A549 (cell line): ENCODE measurements at regions not wholly inside any gene's neighbourhood (a gene's known extent, or its start where the extent isn't known, plus 50 kb on each side); places are given as distances from the start of the nearest gene placed in this dataset.
A peak's percentile ranks its signal among the peaks of the same experiment; 100 is the strongest.

Source experiments
- ATAC-seq, 2 experiments: fragments of 200-7000 bp in 1 of 2; fragments of >200 bp in 1 of 2; cut with Nextera tagmentation in 1 of 2; cut with Tn5 transposase in 1 of 2; 3 replicates each; pipeline versions ENCODE4 v1.8.0 to v1.9.1; 2018 to 2020; ENCODE audit warnings: mild to moderate bottlenecking in 1 of 2, moderate library complexity in 1 of 2
- CTCF ChIA-PET: fragments of 300-600 bp; sonication (Branson Sonifier 250); formaldehyde crosslinking; extraction: SDS; loops from one replicate; lab custom pipeline; 2021; ENCODE audit warnings: antibody characterized with exemption, inconsistent platforms; lab: Yijun Ruan, JAX
- POLR2A ChIA-PET: fragments of 350-600 bp; formaldehyde crosslinking; extraction: SDS; loops from one replicate; lab custom pipeline; 2021; ENCODE audit warnings: antibody characterized with exemption, inconsistent platforms; lab: Yijun Ruan, JAX
- DNase-seq, 2 experiments: peaks; one replicate each; pipeline versions ENCODE4 v3.0.0 to v3.0.0-alpha.2; 2011 to 2016; ENCODE audit warnings: low read depth in 1 of 2, low spot score in 1 of 2
- FAIRE-seq: peaks from 2 replicates; lab custom pipeline; 2011; peaks lifted over from hg19 to GRCh38; lab: Jason Lieb, UNC
- H3K27ac ChIP-seq, 2 experiments: fragments of >200 bp; sonication (Bioruptor Twin); formaldehyde crosslinking; 3 replicates each; pipeline ENCODE4 v1.5.1; 2016 to 2017
- H3K4me1 ChIP-seq: fragments of >200 bp; sonication (Bioruptor Twin); formaldehyde crosslinking; 3 replicates; pipeline ENCODE4 v1.6.1; 2016
- H3K4me2 ChIP-seq: fragments of >200 bp; sonication (Bioruptor Twin); formaldehyde crosslinking; 3 replicates; pipeline ENCODE4 v1.6.1; 2016
- H3K4me3 ChIP-seq: fragments of >200 bp; sonication (Bioruptor Twin); formaldehyde crosslinking; 3 replicates; pipeline ENCODE4 v1.5.1; 2016
- H3K9me3 ChIP-seq: fragments of >200 bp; sonication (Bioruptor Twin); formaldehyde crosslinking; 3 replicates; pipeline ENCODE4 v1.6.1; 2016
- CBX8 ChIP-seq: fragments of 200-600 bp; sonication (generic); IDR thresholded peaks from 2 replicates; pipeline ENCODE4 v1.6.1; 2016
- CHD4 ChIP-seq: fragments of 200-600 bp; sonication (generic); IDR thresholded peaks from 2 replicates; pipeline ENCODE4 v1.6.1; 2016; ENCODE audit warnings: antibody characterized with exemption, mild to moderate bottlenecking, borderline replicate concordance
- ESRRA ChIP-seq: fragments of 150-350 bp; IDR thresholded peaks from 2 replicates; pipeline ENCODE4 v1.6.1; 2014; ENCODE audit warnings: mild to moderate bottlenecking, low read length, borderline replicate concordance
- FOSL2 ChIP-seq, 2 experiments: fragments of 450-650 bp in 1 of 2; fragments of >200 bp in 1 of 2; sonication (Bioruptor Twin) in 1 of 2; formaldehyde crosslinking; IDR thresholded peaks; 2 replicates each; pipeline versions ENCODE4 v1.5.0 to v1.6.1; 2016 to 2020; ENCODE audit warnings: mild to moderate bottlenecking in 1 of 2, moderate library complexity in 1 of 2
- FOXS1 ChIP-seq: fragments of 250-450 bp; sonication (Bioruptor Pico); IDR thresholded peaks from 2 replicates; pipeline ENCODE4 v1.5.0; 2020; ENCODE audit warnings: mild to moderate bottlenecking, moderate library complexity
- HEYL ChIP-seq: fragments of 250-450 bp; sonication (Bioruptor Pico); IDR thresholded peaks from 2 replicates; pipeline ENCODE4 v1.8.0; 2021; ENCODE audit warnings: mild to moderate bottlenecking, moderate library complexity
- JUN ChIP-seq, 2 experiments: fragments of >200 bp; sonication (Bioruptor Twin); formaldehyde crosslinking; IDR thresholded peaks; 2 replicates in 1 of 2; 3 replicates in 1 of 2; pipeline ENCODE4 v1.6.1; 2016 to 2017
- JUNB ChIP-seq: fragments of >200 bp; sonication (Bioruptor Twin); formaldehyde crosslinking; IDR thresholded peaks from 2 replicates; pipeline ENCODE4 v1.6.1; 2016
- KDM5A ChIP-seq: fragments of 200-600 bp; sonication (generic); IDR thresholded peaks from 2 replicates; pipeline ENCODE4 v1.6.1; 2016; ENCODE audit warnings: antibody characterized with exemption, mild to moderate bottlenecking
- MAFK ChIP-seq: fragments of 450-650 bp; IDR thresholded peaks from 2 replicates; pipeline ENCODE4 v1.6.1; 2014; ENCODE audit not compliant: partially characterized antibody
- MAZ ChIP-seq: fragments of 150-350 bp; IDR thresholded peaks from 2 replicates; pipeline ENCODE4 v1.6.1; 2014; ENCODE audit warnings: antibody characterized with exemption, low read depth, low read length, borderline replicate concordance
- NPAS2 ChIP-seq: fragments of 250-450 bp; sonication (Bioruptor Pico); IDR thresholded peaks from 2 replicates; pipeline ENCODE4 v1.8.0; 2022; ENCODE audit warnings: mild to moderate bottlenecking, moderate library complexity, borderline replicate concordance
- POLR2A ChIP-seq: IDR thresholded peaks from 2 replicates; pipeline ENCODE4 v1.6.1; 2012; ENCODE audit warnings: mild to moderate bottlenecking, low read length
- POLR2AphosphoS2 ChIP-seq: conservative IDR thresholded peaks from 2 replicates; pipeline ENCODE4 v1.6.1; 2012; ENCODE audit warnings: low read length, improper control_type of control experiment, inconsistent platforms
- RCOR1 ChIP-seq: fragments of 150-350 bp; IDR thresholded peaks from 2 replicates; pipeline ENCODE4 v1.6.1; 2014; ENCODE audit warnings: antibody characterized with exemption, low read length, low read depth
- RFX5 ChIP-seq: fragments of 450-650 bp; IDR thresholded peaks from 2 replicates; pipeline ENCODE4 v1.7.1; 2014; ENCODE audit warnings: antibody characterized with exemption, mild to moderate bottlenecking, moderate library complexity
- RNF2 ChIP-seq: fragments of 200-600 bp; sonication (generic); IDR thresholded peaks from 2 replicates; pipeline ENCODE4 v1.6.1; 2016; ENCODE audit warnings: low read depth, mild to moderate bottlenecking, antibody characterized with exemption, moderate library complexity, borderline replicate concordance
- SMC3 ChIP-seq: fragments of >200 bp; sonication (Bioruptor Twin); formaldehyde crosslinking; IDR thresholded peaks from 3 replicates; pipeline ENCODE4 v1.6.1; 2018; ENCODE audit warnings: inconsistent platforms
- SREBF2 ChIP-seq: fragments of 450-650 bp; IDR thresholded peaks from 2 replicates; pipeline ENCODE4 v1.6.1; 2014; ENCODE audit warnings: mild to moderate bottlenecking, moderate library complexity
- TFCP2L1 ChIP-seq: fragments of 250-450 bp; sonication (Bioruptor Pico); IDR thresholded peaks from 2 replicates; pipeline ENCODE4 v1.5.0; 2021; ENCODE audit warnings: mild to moderate bottlenecking
- TP53 ChIP-seq: fragments of 250-450 bp; sonication (Bioruptor Pico); IDR thresholded peaks from 2 replicates; pipeline ENCODE4 v1.5.0; 2021; ENCODE audit warnings: mild to moderate bottlenecking, moderate library complexity
- ZC3H11A ChIP-seq: fragments of 450-650 bp; IDR thresholded peaks from 2 replicates; pipeline ENCODE4 v1.6.1; 2014; ENCODE audit warnings: antibody characterized with exemption, mild to moderate bottlenecking
- ZNF302 ChIP-seq: fragments of 250-450 bp; sonication (Bioruptor Pico); IDR thresholded peaks from 2 replicates; pipeline ENCODE4 v1.9.0; 2021; ENCODE audit warnings: inconsistent platforms, mild to moderate bottlenecking, moderate library complexity
- WGBS: methylation state at CpG from one replicate; pipeline ENCODE4 v1.1.6; 2017; ENCODE audit errors: missing lambda C conversion rate; 5-methylcytosine and 5-hydroxymethylcytosine counted together
- TF ChIP-seq, protein P1 (sequence below): fragments of 250-450 bp; sonication (Bioruptor Pico); IDR thresholded peaks from 2 replicates; pipeline ENCODE4 v1.5.0; 2020; ENCODE audit warnings: low read depth, mild to moderate bottlenecking, moderate library complexity
- TF ChIP-seq, protein P2 (sequence below): fragments of 150-350 bp; IDR thresholded peaks from 2 replicates; pipeline ENCODE4 v1.6.1; 2014; ENCODE audit warnings: low read depth, mild to moderate bottlenecking, low read length
- TF ChIP-seq, protein P3 (sequence below): fragments of >200 bp; sonication (Bioruptor Twin); formaldehyde crosslinking; IDR thresholded peaks from 3 replicates; pipeline ENCODE4 v1.6.1; 2016
- TF ChIP-seq, protein P4 (sequence below): fragments of 200-600 bp; sonication (generic); IDR thresholded peaks from 2 replicates; pipeline ENCODE4 v1.6.1; 2016; ENCODE audit warnings: antibody characterized with exemption, mild to moderate bottlenecking, moderate library complexity
- TF ChIP-seq, protein P5 (sequence below): IDR thresholded peaks from 2 replicates; pipeline ENCODE4 v1.6.1; 2012

DNA sequence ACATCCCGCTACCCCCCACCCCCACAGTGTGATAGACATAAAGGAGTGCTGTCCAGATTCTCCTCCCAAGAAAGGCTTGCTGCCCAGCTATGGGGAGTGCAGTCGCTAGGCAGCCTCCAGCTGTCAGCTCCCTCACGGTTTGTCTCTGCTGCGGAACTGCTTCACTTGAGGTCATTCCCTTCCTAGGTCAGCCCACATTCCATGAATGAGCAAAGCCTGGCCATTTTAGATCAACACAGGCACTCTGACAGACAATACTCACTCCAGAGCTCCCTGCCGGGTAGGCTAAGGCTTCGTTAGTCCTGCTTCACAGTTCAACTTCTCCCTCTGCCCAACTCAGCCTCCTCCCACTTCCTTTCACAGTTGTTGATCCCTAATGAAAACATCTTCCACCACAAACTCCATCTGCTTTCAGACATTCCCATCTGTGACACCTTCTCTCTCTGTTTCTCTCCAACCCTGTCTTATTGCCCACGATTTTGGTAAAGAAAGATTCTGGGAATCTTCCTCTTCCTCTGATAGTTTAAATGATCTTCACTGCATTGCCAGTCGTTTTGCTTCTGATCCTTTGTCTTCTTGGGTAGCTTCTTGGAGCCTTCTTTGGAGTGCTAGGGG, 318.9 kb upstream of the F9 start:
- TF ChIP-seq, protein P1, sequence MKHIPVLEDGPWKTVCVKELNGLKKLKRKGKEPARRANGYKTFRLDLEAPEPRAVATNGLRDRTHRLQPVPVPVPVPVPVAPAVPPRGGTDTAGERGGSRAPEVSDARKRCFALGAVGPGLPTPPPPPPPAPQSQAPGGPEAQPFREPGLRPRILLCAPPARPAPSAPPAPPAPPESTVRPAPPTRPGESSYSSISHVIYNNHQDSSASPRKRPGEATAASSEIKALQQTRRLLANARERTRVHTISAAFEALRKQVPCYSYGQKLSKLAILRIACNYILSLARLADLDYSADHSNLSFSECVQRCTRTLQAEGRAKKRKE (CRISPR knock-in tag) = no peak
- TF ChIP-seq ZC3H11A = no peak
- DNase-seq (no peak), ATAC-seq (no peak), FAIRE-seq (peak; percentile 61)
- ChIA-PET POLR2A (no interaction called here), CTCF (no interaction called here)
- 9% methylated on average over 7 of the region's 8 CpGs for WGBS
- no peak overlapping the region for H3K4me2 ChIP-seq
- no peaks in the 10 kb centered on the region for H3K4me1 ChIP-seq
- H3K27ac ChIP-seq = no peak overlapping the region
- H3K9me3 ChIP-seq = no peaks in the 10 kb centered on the region
- H3K4me3 ChIP-seq = no peak overlapping the region

DNA sequence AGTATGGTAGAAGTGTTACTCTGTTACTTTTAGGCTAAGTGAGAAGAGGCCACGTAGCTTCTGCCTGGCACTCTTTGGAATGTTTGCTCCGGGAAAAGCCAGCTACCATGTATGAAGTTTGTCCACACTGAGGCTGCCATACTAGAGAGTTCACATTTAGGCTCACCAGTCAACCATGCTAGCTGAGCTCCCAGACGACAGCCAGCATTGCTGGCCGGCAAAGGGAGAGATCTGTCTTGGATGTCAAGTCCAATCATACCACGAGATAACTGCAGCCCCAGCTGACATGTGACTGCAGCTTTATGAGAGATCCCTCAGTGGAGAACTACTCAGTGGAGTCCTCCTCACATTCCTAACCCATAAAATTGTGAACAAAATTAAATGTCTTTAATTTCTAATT, 321.2 kb upstream of the F9 start:
- WGBS = 0% methylated on average over 5 of the region's 5 CpGs
- CTCF ChIA-PET = no interaction called here
- Histone ChIP-seq H3K9me3 (no peaks in the 10 kb centered on the region), H3K4me2 (no peak overlapping the region), H3K27ac (no peak overlapping the region), H3K4me3 (no peak overlapping the region), H3K4me1 (no peaks in the 10 kb centered on the region)
- DNase-seq (no peak), ATAC-seq (no peak), FAIRE-seq (no peak)
- TF ChIP-seq, protein P2, sequence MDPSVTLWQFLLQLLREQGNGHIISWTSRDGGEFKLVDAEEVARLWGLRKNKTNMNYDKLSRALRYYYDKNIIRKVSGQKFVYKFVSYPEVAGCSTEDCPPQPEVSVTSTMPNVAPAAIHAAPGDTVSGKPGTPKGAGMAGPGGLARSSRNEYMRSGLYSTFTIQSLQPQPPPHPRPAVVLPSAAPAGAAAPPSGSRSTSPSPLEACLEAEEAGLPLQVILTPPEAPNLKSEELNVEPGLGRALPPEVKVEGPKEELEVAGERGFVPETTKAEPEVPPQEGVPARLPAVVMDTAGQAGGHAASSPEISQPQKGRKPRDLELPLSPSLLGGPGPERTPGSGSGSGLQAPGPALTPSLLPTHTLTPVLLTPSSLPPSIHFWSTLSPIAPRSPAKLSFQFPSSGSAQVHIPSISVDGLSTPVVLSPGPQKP = no peak
- TF ChIP-seq MAFK (no peak), NPAS2 (no peak), FOSL2 (IDR thresholded peaks at IDR 0.05) (no peak), FOSL2 (CRISPR knock-in tag; IDR thresholded peaks at IDR 0.05) (no peak), POLR2AphosphoS2 (no peak), POLR2A (no peak), TFCP2L1 (CRISPR knock-in tag) (no peak), RFX5 (no peak), HEYL (no peak), JUN (IDR thresholded peaks at IDR 0.05) (no peak), JUNB (no peak)
- TF ChIP-seq, protein P3, sequence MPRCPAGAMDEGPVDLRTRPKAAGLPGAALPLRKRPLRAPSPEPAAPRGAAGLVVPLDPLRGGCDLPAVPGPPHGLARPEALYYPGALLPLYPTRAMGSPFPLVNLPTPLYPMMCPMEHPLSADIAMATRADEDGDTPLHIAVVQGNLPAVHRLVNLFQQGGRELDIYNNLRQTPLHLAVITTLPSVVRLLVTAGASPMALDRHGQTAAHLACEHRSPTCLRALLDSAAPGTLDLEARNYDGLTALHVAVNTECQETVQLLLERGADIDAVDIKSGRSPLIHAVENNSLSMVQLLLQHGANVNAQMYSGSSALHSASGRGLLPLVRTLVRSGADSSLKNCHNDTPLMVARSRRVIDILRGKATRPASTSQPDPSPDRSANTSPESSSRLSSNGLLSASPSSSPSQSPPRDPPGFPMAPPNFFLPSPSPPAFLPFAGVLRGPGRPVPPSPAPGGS = no peak
- POLR2A ChIA-PET = no interaction called here

DNA sequence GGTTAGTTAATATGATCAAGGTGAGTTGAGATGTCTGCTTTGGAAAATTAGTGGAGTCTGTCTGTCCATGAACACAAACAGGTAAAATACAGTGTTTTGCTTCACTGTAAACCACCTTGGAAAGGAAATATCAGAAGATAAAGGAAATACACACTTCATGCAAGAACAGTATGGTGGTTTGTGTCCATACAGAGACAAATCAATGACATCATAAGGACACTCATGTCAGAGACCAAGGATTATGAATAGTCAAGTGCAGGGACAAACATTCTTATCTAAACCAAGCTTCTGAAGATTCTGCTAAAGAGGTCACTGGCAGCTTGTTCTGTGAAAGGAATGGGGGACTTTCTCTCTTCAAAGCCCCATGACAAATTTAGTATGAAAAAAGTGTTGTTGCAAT, 322.9 kb upstream of the F9 start:
- DNase-seq (no peak), ATAC-seq (no peak), FAIRE-seq (no peak)
- no peaks in the 10 kb centered on the region for H3K4me1 ChIP-seq
- CTCF ChIA-PET = no interaction called here
- POLR2A ChIA-PET = no interaction called here
- H3K27ac ChIP-seq = no peak overlapping the region
- no peak overlapping the region for H3K4me2 ChIP-seq
- H3K9me3 ChIP-seq = no peaks in the 10 kb centered on the region
- H3K4me3 ChIP-seq = no peak overlapping the region
- TF ChIP-seq, protein P4, sequence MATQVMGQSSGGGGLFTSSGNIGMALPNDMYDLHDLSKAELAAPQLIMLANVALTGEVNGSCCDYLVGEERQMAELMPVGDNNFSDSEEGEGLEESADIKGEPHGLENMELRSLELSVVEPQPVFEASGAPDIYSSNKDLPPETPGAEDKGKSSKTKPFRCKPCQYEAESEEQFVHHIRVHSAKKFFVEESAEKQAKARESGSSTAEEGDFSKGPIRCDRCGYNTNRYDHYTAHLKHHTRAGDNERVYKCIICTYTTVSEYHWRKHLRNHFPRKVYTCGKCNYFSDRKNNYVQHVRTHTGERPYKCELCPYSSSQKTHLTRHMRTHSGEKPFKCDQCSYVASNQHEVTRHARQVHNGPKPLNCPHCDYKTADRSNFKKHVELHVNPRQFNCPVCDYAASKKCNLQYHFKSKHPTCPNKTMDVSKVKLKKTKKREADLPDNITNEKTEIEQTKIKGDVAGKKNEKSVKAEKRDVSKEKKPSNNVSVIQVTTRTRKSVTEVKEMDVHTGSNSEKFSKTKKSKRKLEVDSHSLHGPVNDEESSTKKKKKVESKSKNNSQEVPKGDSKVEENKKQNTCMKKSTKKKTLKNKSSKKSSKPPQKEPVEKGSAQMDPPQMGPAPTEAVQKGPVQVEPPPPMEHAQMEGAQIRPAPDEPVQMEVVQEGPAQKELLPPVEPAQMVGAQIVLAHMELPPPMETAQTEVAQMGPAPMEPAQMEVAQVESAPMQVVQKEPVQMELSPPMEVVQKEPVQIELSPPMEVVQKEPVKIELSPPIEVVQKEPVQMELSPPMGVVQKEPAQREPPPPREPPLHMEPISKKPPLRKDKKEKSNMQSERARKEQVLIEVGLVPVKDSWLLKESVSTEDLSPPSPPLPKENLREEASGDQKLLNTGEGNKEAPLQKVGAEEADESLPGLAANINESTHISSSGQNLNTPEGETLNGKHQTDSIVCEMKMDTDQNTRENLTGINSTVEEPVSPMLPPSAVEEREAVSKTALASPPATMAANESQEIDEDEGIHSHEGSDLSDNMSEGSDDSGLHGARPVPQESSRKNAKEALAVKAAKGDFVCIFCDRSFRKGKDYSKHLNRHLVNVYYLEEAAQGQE = no peak
- TF ChIP-seq RFX5 = no peak
- TF ChIP-seq RNF2 = no peak
- TF ChIP-seq MAZ = no peak
- TF ChIP-seq CHD4 = no peak
- TF ChIP-seq, protein P5, sequence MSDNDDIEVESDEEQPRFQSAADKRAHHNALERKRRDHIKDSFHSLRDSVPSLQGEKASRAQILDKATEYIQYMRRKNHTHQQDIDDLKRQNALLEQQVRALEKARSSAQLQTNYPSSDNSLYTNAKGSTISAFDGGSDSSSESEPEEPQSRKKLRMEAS = no peak
- TF ChIP-seq CBX8 = no peak
- no peak for TF ChIP-seq SREBF2
- TF ChIP-seq ZNF302 = no peak
- TF ChIP-seq SMC3 = no peak
- TF ChIP-seq ESRRA = no peak
- no peak for TF ChIP-seq FOXS1 (CRISPR knock-in tag)
- TF ChIP-seq KDM5A = no peak
- TF ChIP-seq RCOR1 = no peak
- no peak for TF ChIP-seq TP53 (CRISPR knock-in tag)
- TF ChIP-seq NPAS2 = no peak
